Mucosa of stomach (tissue), 1 donor: ENCODE measurements at regions not wholly inside any gene's neighbourhood (a gene's known extent, or its start where the extent isn't known, plus 50 kb on each side); places are given as distances from the start of the nearest gene placed in this dataset.

Experiments
- H3K27me3 ChIP-seq: one replicate; pipeline ENCODE4 v1.7.0; 2013; ENCODE audit warnings: mild to moderate bottlenecking, low read length; ENCODE audit not compliant: control insufficient read depth, insufficient read depth
- H3K36me3 ChIP-seq: one replicate; pipeline ENCODE4 v1.7.0; 2013; ENCODE audit warnings: low read length; ENCODE audit not compliant: control insufficient read depth, insufficient read depth
- H3K4me1 ChIP-seq: one replicate; pipeline ENCODE4 v1.7.0; 2013; ENCODE audit warnings: mild to moderate bottlenecking, low read length; ENCODE audit not compliant: control insufficient read depth, insufficient read depth
- H3K4me3 ChIP-seq: one replicate; pipeline ENCODE4 v1.7.0; 2013; ENCODE audit warnings: low read length
- H3K9ac ChIP-seq: one replicate; pipeline ENCODE4 v1.7.0; 2013; ENCODE audit warnings: mild to moderate bottlenecking, low read length, moderate library complexity
- H3K9me3 ChIP-seq: one replicate; pipeline ENCODE4 v1.7.0; 2013; ENCODE audit warnings: mild to moderate bottlenecking, low read length, moderate library complexity; ENCODE audit not compliant: control insufficient read depth
- donor health status: Pancreatic carcinoma.

- Histone ChIP-seq H3K9me3 (no peaks in the 10 kb centered on the region), H3K27me3 (no peaks in the 10 kb centered on the region), H3K36me3 (no peaks in the 10 kb centered on the region), H3K9ac (no peak overlapping the region), H3K4me3 (no peak overlapping the region), H3K4me1 (peaks cover 28% of the 10 kb centered on the region)
Measured at GRCh38 chr6:25173246-25173645, 105.9 kb upstream of the CARMIL1 start.

DNA sequence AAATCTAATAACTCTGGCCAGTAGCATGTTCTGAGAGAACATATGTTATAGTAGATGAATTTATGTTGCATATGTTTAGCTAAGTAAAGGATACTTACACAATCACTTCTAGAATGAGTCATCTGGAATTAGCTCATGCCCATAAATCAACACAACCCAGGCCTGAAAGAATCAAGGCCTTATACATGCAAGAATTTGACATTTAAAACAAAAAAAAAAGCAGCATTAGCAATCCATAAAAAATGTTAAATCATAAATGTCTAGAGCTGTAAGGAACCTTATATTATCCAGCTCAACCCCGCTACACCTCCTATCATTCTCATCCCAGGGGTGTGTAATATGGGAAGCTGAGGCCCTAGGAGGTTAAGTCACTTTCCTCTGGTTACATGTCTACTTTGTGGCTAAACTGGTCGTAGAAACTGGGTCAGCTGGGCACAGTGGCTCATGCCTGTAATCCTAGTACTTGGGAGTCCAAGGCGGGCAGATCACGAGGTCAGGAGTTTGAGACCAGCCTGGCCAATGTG lies 105.2 kb upstream of the CARMIL1 start:
- Histone ChIP-seq H3K4me3 (no peak overlapping the region), H3K9ac (no peak overlapping the region), H3K36me3 (no peaks in the 10 kb centered on the region), H3K9me3 (no peaks in the 10 kb centered on the region), H3K27me3 (no peaks in the 10 kb centered on the region), H3K4me1 (peaks cover 28% of the 10 kb centered on the region)

GRCh38 chr6:25174678-25175077 lies 104.5 kb upstream of the CARMIL1 start:
- Histone ChIP-seq H3K9me3 (no peaks in the 10 kb centered on the region), H3K4me1 (peaks cover 28% of the 10 kb centered on the region), H3K9ac (no peak overlapping the region), H3K4me3 (no peak overlapping the region), H3K36me3 (no peaks in the 10 kb centered on the region), H3K27me3 (no peaks in the 10 kb centered on the region)

GRCh38 chr6:25175196-25175595 lies 104.0 kb upstream of the CARMIL1 start:
- Histone ChIP-seq H3K9ac (no peak overlapping the region), H3K4me1 (peaks cover 23% of the 10 kb centered on the region), H3K36me3 (no peaks in the 10 kb centered on the region), H3K27me3 (no peaks in the 10 kb centered on the region), H3K9me3 (no peaks in the 10 kb centered on the region), H3K4me3 (no peak overlapping the region)

GRCh38 chr6:25175681-25176080 lies 103.5 kb upstream of the CARMIL1 start:
- no peaks in the 10 kb centered on the region for H3K36me3 ChIP-seq
- H3K27me3 ChIP-seq: no peaks in the 10 kb centered on the region
- H3K9ac ChIP-seq: no peak overlapping the region
- no peak overlapping the region for H3K4me3 ChIP-seq
- peaks cover 19% of the 10 kb centered on the region for H3K4me1 ChIP-seq
- H3K9me3 ChIP-seq: no peaks in the 10 kb centered on the region

GRCh38 chr6:25176466-25176865 lies 102.7 kb upstream of the CARMIL1 start:
- H3K4me1 ChIP-seq: peaks cover 11% of the 10 kb centered on the region
- no peak overlapping the region for H3K4me3 ChIP-seq
- no peaks in the 10 kb centered on the region for H3K27me3 ChIP-seq
- H3K36me3 ChIP-seq: no peaks in the 10 kb centered on the region
- no peaks in the 10 kb centered on the region for H3K9me3 ChIP-seq
- no peak overlapping the region for H3K9ac ChIP-seq

- Histone ChIP-seq H3K27me3 (no peaks in the 10 kb centered on the region), H3K4me1 (peaks cover 9% of the 10 kb centered on the region), H3K4me3 (no peak overlapping the region), H3K36me3 (no peaks in the 10 kb centered on the region), H3K9ac (no peak overlapping the region), H3K9me3 (no peaks in the 10 kb centered on the region)
Measured at GRCh38 chr6:25177500-25178028, 101.6 kb upstream of the CARMIL1 start.

GRCh38 chr6:25178336-25179035 lies 100.7 kb upstream of the CARMIL1 start:
- no peaks in the 10 kb centered on the region for H3K9me3 ChIP-seq
- no peaks in the 10 kb centered on the region for H3K27me3 ChIP-seq
- no peak overlapping the region for H3K9ac ChIP-seq
- no peaks in the 10 kb centered on the region for H3K36me3 ChIP-seq
- peaks cover 9% of the 10 kb centered on the region for H3K4me1 ChIP-seq
- H3K4me3 ChIP-seq: no peak overlapping the region

GRCh38 chr6:25179051-25179778 lies 100.0 kb upstream of the CARMIL1 start:
- no peaks in the 10 kb centered on the region for H3K36me3 ChIP-seq
- no peak overlapping the region for H3K4me3 ChIP-seq
- H3K4me1 ChIP-seq: peaks cover 5% of the 10 kb centered on the region
- no peak overlapping the region for H3K9ac ChIP-seq
- H3K9me3 ChIP-seq: no peaks in the 10 kb centered on the region
- no peaks in the 10 kb centered on the region for H3K27me3 ChIP-seq

- H3K9me3 ChIP-seq: no peaks in the 10 kb centered on the region
- H3K4me3 ChIP-seq: no peak overlapping the region
- H3K9ac ChIP-seq: no peak overlapping the region
- no peaks in the 10 kb centered on the region for H3K36me3 ChIP-seq
- H3K27me3 ChIP-seq: no peaks in the 10 kb centered on the region
- H3K4me1 ChIP-seq: no peaks in the 10 kb centered on the region
Measured at GRCh38 chr6:25180630-25181349, 98.4 kb upstream of the CARMIL1 start.

GRCh38 chr6:25181350-25181724 lies 97.8 kb upstream of the CARMIL1 start:
- Histone ChIP-seq H3K36me3 (no peaks in the 10 kb centered on the region), H3K4me3 (no peak overlapping the region), H3K9me3 (no peaks in the 10 kb centered on the region), H3K4me1 (no peaks in the 10 kb centered on the region), H3K27me3 (no peaks in the 10 kb centered on the region), H3K9ac (no peak overlapping the region)

DNA sequence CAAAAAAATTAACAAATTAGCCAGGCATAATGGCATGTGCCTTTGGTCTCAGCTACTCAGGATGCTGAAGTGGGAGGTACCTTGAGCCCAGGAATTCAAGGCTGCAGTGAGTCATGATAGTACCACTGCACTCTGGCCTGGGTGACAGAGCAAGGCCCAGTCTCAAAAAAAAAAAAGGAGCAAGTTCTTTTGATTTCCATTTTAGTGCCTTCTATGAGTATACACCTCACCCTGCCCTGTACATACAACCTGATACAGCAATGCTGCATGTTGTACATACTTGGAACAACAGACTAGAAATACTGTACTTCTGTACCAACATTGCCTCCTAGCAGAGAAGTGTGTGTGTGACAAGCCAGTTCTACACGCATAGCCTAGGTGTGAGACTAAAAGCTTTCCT lies 97.3 kb upstream of the CARMIL1 start:
- no peak overlapping the region for H3K4me3 ChIP-seq
- no peaks in the 10 kb centered on the region for H3K36me3 ChIP-seq
- H3K9me3 ChIP-seq: no peaks in the 10 kb centered on the region
- H3K27me3 ChIP-seq: no peaks in the 10 kb centered on the region
- H3K4me1 ChIP-seq: no peaks in the 10 kb centered on the region
- no peak overlapping the region for H3K9ac ChIP-seq
